WERI-Rb-1 (cell line): ENCODE measurements at regions not wholly inside any gene's neighbourhood (a gene's known extent, or its start where the extent isn't known, plus 50 kb on each side); places are given as distances from the start of the nearest gene placed in this dataset.
A peak's percentile ranks its signal among the peaks of the same experiment; 100 is the strongest.

ENCODE experiments used
- DNase-seq: peaks from one replicate; pipeline ENCODE4 v3.0.0-alpha.2; 2020
- H3K27ac ChIP-seq: fragments of 250-450 bp; sonication (Bioruptor Pico); 2 replicates; pipeline ENCODE4 v1.5.1; 2020; ENCODE audit warnings: mild to moderate bottlenecking, moderate library complexity
- H3K27me3 ChIP-seq: fragments of 250-450 bp; sonication (Bioruptor Pico); 2 replicates; pipeline ENCODE4 v1.5.1; 2021; ENCODE audit warnings: mild to moderate bottlenecking, low read depth, moderate library complexity; ENCODE audit not compliant: insufficient read depth, severe bottlenecking
- H3K36me3 ChIP-seq: fragments of 250-450 bp; sonication (Bioruptor Pico); 2 replicates; pipeline ENCODE4 v1.5.1; 2020; ENCODE audit warnings: mild to moderate bottlenecking, moderate library complexity
- H3K4me3 ChIP-seq: 2 replicates; pipeline ENCODE4 v1.5.1; 2011; ENCODE audit warnings: low read depth, mild to moderate bottlenecking, control low read depth, low read length
- H3K9me3 ChIP-seq: fragments of 250-450 bp; sonication (Bioruptor Pico); 2 replicates; pipeline ENCODE4 v1.5.1; 2021; ENCODE audit warnings: mild to moderate bottlenecking, moderate library complexity; ENCODE audit not compliant: severe bottlenecking
- TF ChIP-seq, protein P1 (sequence below): IDR thresholded peaks from 2 replicates; pipeline ENCODE4 v1.5.1; 2011; ENCODE audit warnings: low read depth, mild to moderate bottlenecking, control low read depth, inconsistent platforms, low read length

DNA sequence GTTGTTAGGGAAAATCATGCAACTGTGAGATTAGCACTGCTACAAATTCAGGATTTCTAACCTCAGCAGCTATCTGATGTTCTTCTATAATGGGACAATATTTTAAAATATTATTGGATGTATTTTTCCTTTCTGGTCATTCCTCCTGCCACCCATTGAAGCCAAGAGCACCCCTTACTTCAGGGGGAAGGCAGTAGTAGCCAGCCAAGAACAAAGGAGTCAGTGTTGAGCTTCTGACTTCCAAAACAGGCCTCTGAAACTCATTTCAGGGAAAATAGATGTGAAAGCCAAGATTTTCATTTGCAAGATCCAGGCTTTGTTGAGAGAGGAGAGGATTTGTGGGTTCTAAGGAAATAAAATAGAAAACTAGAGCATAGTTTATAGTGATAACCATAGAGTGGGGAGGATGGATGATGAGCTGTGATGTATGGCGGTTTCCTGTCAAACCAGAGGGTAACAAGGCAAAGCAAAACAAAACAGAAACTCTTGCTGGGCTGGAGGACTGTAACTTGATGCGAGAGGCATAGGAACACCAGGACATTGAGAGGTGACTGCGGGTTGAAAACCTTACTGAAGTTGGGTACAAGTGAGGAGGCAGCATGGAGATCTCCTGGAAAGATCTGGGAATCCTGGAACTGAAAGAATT, 173.7 kb upstream of the LEF1 start:
- Histone ChIP-seq H3K4me3 (no peak overlapping the region), H3K27ac (no peak overlapping the region), H3K27me3 (peaks cover 4% of the 10 kb centered on the region), H3K36me3 (no peaks in the 10 kb centered on the region), H3K9me3 (no peaks in the 10 kb centered on the region)
- TF ChIP-seq, protein P1, sequence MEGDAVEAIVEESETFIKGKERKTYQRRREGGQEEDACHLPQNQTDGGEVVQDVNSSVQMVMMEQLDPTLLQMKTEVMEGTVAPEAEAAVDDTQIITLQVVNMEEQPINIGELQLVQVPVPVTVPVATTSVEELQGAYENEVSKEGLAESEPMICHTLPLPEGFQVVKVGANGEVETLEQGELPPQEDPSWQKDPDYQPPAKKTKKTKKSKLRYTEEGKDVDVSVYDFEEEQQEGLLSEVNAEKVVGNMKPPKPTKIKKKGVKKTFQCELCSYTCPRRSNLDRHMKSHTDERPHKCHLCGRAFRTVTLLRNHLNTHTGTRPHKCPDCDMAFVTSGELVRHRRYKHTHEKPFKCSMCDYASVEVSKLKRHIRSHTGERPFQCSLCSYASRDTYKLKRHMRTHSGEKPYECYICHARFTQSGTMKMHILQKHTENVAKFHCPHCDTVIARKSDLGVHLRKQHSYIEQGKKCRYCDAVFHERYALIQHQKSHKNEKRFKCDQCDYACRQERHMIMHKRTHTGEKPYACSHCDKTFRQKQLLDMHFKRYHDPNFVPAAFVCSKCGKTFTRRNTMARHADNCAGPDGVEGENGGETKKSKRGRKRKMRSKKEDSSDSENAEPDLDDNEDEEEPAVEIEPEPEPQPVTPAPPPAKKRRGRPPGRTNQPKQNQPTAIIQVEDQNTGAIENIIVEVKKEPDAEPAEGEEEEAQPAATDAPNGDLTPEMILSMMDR = no peak
- DNase-seq = no peak

DNA sequence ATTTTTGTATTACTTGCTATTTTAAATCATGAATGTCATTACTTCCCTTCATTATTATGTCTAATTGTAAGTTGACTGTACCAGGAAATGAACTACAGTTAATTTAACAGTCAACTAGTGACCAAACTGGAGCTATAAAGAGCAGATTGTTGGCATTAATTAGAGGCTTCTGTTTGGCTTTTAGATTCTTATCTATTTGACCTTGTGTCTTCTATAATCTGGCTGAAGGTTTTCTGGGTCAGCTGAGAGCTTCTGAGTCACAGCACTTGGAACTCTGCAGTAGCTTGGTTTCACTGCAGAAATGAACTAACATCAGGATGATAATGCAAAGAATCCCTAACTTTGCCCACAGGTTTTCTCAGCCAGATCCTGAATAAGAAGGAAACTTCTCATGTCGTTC, 169.2 kb upstream of the LEF1 start:
- peaks cover 4% of the 10 kb centered on the region for H3K27me3 ChIP-seq
- no peak for DNase-seq
- H3K36me3 ChIP-seq = no peaks in the 10 kb centered on the region
- H3K9me3 ChIP-seq = no peaks in the 10 kb centered on the region
- TF ChIP-seq, protein P1 = no peak
- H3K27ac ChIP-seq = no peak overlapping the region
- no peak overlapping the region for H3K4me3 ChIP-seq

DNA sequence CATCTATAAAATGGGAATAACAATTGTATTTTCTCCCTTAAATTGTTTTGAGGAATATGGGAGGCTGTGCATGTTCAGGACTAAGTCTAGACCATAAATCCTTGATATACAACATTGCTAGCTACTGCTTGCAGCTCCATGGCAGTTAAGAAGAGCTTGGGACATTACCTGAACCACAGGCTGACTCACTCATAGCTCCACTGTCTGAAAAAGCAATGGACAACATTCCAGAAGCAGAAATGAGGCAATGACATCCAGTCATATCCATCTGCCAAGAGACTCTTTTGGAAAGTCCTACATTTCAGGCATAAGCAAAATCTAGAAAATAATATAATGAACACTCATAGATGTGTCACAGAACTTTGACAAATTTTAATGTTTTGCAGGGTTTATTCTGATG, 167.3 kb upstream of the LEF1 start:
- Histone ChIP-seq H3K27ac (no peak overlapping the region), H3K9me3 (no peaks in the 10 kb centered on the region), H3K4me3 (no peak overlapping the region), H3K27me3 (no peaks in the 10 kb centered on the region), H3K36me3 (no peaks in the 10 kb centered on the region)
- no peak for DNase-seq
- TF ChIP-seq, protein P1 = no peak

DNA sequence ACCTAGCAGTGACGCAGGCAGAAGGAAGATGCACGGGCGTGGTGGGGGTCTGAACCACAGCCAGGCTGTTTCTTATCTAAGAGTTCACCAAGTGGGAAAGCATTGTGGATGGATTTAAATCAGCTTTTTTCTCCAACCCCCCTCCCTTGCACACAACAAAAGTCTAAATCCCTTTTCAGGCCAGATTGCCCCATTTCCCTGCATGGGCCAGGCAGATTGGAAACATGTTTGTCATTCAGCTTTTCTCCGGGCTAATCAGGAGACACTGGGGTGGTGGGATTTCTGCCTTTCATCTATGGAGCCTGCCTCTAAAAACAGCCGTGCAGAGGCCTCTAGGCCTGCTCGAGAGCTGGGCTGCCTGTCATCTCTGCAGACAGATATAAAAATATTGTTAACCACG, 166.3 kb upstream of the LEF1 start:
- TF ChIP-seq, protein P1 = no peak
- H3K9me3 ChIP-seq = no peaks in the 10 kb centered on the region
- H3K4me3 ChIP-seq = no peak overlapping the region
- no peaks in the 10 kb centered on the region for H3K27me3 ChIP-seq
- no peak overlapping the region for H3K27ac ChIP-seq
- no peaks in the 10 kb centered on the region for H3K36me3 ChIP-seq
- DNase-seq = peak; percentile 51

DNA sequence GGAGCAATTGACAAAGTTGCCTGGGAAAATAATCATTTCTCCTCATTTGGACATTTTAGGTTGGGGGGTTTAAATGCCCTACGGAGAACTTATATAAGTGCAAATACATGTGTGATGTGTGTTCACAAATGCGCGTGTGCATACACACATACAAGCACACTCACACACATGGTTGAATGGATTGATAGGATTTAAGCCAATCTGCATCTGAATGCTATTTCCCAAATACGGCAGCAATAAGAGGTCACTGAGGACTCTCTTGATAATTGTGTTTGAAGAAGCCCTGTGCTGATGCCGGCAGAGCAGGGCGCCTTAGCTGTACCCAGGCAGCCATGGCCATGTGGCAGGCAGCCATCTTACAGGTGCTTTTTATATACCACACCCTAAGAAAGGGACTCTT, 165.3 kb upstream of the LEF1 start:
- DNase-seq = no peak
- H3K9me3 ChIP-seq = no peaks in the 10 kb centered on the region
- H3K4me3 ChIP-seq = no peak overlapping the region
- TF ChIP-seq, protein P1 = no peak
- no peaks in the 10 kb centered on the region for H3K36me3 ChIP-seq
- H3K27me3 ChIP-seq = no peaks in the 10 kb centered on the region
- H3K27ac ChIP-seq = no peak overlapping the region

DNA sequence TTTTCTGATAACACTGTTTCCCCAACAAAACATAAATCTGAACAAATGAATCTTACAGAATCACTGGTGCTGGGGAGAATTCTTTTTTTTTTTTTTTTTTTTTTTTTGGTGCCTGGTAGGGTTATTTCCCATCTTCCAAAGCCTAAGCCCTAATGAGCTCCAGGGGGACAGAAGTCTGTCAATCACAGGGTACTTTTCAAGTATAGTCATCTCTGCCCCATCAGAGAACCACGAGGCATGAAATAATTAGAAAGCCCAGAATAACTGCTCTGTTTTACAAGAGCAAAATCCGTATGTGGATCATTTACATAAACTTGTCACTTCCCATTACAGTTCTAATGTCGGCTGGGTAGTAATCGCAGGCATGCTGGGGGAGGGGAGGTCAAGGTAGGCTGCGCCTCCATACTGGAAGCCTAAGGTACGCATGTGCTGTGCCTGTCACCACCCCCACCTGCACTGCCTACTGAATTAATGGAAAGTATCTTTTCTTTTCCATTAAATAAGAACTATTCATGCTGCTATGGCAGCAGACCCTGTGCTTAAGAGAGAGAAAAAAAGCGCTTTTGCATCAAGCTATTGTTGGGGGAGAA, 164.7 kb upstream of the LEF1 start:
- Histone ChIP-seq H3K9me3 (no peaks in the 10 kb centered on the region), H3K27ac (no peak overlapping the region), H3K27me3 (peaks cover 3% of the 10 kb centered on the region), H3K36me3 (no peaks in the 10 kb centered on the region), H3K4me3 (no peak overlapping the region)
- TF ChIP-seq, protein P1 = no peak
- no peak for DNase-seq
